ENCODE measurements at regions not wholly inside any gene's neighbourhood (a gene's known extent, or its start where the extent isn't known, plus 50 kb on each side); places are given as distances from the start of the nearest gene placed in this dataset.
"Not testable (repeated sequence)": the region's sequence is repeated elsewhere in the genome, so short reads cannot be mapped to it uniquely, and the experiment has no call there.

DNA sequence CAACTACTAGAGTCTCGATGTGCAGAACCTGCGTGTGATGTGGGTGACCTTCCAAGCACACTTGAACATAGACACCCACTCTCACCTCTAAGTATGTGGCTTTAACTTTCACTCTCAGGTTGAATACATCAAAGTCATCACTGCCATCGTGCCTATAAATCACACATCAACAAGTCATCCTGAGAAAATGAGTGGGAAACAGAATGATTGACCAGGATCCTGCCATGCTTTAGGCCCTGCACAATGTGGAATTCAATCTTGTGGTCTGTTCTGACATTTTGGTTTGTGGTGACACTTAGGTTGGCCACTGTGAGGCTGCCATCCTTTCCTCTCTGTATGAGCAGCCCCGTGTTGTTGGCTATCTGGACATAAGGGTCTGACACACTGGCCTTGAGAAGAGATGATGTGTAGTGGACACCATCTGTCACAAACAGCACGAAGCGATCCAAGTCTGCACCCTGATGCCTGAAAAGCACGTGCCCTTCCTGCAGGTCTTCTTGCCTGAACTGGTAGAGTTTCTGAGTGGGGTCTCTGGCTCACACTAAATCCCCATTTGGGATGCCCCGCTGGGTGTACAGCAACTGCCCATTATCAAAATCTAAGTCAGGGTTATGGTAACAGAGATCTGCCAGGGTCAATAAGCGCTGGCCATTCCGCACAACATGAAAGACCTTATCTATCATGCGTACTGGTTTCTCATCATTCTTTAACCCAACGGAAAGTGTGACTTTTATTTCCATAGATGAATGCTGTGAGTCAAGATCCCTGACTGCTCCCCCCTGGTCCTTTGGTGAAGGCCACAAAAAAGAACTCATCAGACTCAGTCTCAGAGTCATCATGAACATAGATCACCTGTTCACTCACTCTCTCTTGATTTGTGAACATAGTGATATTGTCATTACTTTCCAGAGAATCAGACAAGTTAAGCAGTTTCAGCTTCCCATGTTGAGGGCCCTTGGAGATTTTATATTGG, 116.6 kb downstream of the ESM1 start:
- no peak for DNase-seq (ENCODE audit: extremely low spot score)
- H3K36me3 ChIP-seq = no peaks in the 10 kb centered on the region
- peaks cover 0 to 4% (median 0%) of the 10 kb centered on the region in 4 donors for H3K4me1 ChIP-seq
- no peaks in the 10 kb centered on the region for H3K9me3 ChIP-seq
- WGBS = 84% methylated on average over 12 of the region's 12 CpGs
- no peak overlapping the region for H3K4me3 ChIP-seq
- TF ChIP-seq EP300 (IDR thresholded peaks at IDR 0.05) = no peak
- TF ChIP-seq POLR2A (IDR thresholded peaks at IDR 0.05; ENCODE audit: low read depth) = no peak
- TF ChIP-seq POLR2AphosphoS5 (IDR thresholded peaks at IDR 0.05) = no peak
- TF ChIP-seq, protein P1, sequence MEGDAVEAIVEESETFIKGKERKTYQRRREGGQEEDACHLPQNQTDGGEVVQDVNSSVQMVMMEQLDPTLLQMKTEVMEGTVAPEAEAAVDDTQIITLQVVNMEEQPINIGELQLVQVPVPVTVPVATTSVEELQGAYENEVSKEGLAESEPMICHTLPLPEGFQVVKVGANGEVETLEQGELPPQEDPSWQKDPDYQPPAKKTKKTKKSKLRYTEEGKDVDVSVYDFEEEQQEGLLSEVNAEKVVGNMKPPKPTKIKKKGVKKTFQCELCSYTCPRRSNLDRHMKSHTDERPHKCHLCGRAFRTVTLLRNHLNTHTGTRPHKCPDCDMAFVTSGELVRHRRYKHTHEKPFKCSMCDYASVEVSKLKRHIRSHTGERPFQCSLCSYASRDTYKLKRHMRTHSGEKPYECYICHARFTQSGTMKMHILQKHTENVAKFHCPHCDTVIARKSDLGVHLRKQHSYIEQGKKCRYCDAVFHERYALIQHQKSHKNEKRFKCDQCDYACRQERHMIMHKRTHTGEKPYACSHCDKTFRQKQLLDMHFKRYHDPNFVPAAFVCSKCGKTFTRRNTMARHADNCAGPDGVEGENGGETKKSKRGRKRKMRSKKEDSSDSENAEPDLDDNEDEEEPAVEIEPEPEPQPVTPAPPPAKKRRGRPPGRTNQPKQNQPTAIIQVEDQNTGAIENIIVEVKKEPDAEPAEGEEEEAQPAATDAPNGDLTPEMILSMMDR (IDR thresholded peaks at IDR 0.05) = no peak
- no peak overlapping the region for H3K27ac ChIP-seq (replicated peaks in 1 of 4)
- H3K27me3 ChIP-seq = peaks cover 0 to 3% (median 0%) of the 10 kb centered on the region in 4 donors
- intact Hi-C loops (cut with DNase I) = no loop called here

DNA sequence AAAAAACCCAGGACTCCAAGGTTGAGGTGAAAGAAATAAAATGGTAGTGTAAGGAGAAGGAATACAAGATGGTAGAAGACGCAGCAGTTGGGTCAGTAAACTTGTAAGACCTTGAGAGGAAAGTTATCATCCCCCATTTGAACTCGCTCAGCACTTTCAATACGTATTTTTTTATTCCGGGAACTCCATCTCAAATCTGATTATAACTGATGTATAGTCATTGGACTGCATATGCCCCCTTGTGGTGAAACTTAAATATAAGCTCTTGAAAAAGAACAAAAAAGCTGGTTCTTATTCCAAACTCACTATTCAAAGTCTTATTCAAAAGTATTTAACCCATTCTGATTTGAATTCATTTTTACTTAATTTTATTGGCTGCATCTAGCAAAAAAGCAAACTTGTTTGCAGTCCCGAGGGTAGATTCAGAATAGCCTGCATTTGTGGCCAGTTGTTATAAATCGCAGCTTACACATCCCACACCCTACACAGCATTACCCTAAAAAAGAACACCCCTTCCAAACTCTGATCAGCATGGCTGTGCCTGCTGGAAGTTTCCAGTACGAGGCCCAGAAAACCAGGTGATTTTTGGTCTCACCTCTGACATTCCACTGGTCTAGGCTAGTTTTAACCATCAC, 118.0 kb downstream of the ESM1 start:
- H3K4me3 ChIP-seq = peak overlapping the region; percentile 24 to 45 (median 28)
- no peaks in the 10 kb centered on the region for H3K36me3 ChIP-seq
- TF ChIP-seq, protein P1 (IDR thresholded peaks at IDR 0.05) = peak; percentile 58 to 68 (median 65)
- no peak for TF ChIP-seq POLR2A (IDR thresholded peaks at IDR 0.05; ENCODE audit: low read depth)
- 25% methylated on average over 7 of the region's 7 CpGs for WGBS
- DNase-seq (ENCODE audit: extremely low spot score) = no peak
- H3K27me3 ChIP-seq = peaks cover 0 to 3% (median 0%) of the 10 kb centered on the region in 4 donors
- no peaks in the 10 kb centered on the region for H3K9me3 ChIP-seq
- H3K4me1 ChIP-seq = peaks cover 0 to 6% (median under 1%) of the 10 kb centered on the region in 4 donors
- no peak overlapping the region for H3K27ac ChIP-seq (replicated peaks in 1 of 4)
- intact Hi-C loops (cut with DNase I) = loop anchor here (2.0 kb wide), 1 partner anchor 351 kb away; the partner anchor contains the start of gene SNX18

DNA sequence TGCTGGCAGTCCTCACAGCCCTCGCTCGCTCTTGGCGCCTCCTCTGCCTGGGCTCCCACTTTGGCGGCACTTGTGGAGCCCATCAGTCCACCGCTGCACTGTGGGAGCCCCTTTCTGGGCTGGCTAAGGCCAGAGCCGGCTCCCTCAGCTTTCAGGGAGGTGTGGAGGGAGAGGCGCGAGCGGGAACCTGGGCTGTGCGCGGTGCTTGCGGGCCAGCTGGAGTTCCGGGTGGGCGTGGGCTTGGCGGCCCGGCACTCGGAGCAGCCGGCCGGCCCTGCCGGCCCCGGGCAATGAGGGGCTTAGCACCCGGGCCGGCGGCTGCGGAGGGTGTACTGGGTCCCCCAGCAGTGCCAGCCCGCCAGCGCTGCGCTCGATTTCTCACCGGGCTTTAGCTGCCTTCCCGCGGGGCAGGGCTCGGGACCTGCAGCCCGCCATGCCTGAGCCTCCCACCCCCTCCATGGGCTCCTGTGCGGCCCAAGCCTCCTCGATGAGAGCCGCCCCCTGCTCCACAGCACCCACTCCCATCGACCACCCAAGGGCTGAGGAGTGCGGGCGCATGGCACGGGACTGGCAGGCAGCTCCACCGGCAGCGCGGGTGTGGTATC, 120.4 kb downstream of the ESM1 start:
- intact Hi-C loops (cut with DNase I); H3K9me3 ChIP-seq: not testable (repeated sequence)
- WGBS = 93% methylated on average over 6 of the region's 44 CpGs

DNA sequence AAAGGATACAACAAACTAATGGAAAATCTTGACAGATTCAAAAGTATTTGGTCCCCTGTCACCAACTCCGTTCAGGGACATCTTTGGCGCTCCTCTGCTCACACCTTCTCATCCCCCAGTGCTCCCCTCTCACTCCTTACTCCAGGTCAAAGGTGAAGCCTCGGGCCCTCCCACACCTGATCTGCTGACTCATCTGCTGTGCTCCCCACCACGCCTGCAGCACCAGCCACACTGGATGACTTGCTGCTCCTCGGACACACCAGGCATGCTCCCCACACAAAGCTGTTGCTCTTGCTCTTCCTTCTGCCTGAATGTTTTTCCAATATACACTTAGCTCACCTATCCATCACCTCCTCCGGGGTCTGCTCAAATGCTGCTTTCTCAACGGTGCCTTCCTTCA, 123.4 kb downstream of the ESM1 start:
- intact Hi-C loops (cut with DNase I) = no loop called here
- TF ChIP-seq EP300 (IDR thresholded peaks at IDR 0.05) (no peak), POLR2AphosphoS5 (IDR thresholded peaks at IDR 0.05) (no peak)
- no peak overlapping the region for H3K4me3 ChIP-seq
- no peaks in the 10 kb centered on the region for H3K27me3 ChIP-seq
- peak overlapping the region in 3 of 4 donors; percentile 20 to 66 (median 42) for H3K27ac ChIP-seq (replicated peaks in 1 of 4)
- peaks cover 0 to 20% (median 16%) of the 10 kb centered on the region in 4 donors for H3K4me1 ChIP-seq
- 74% methylated on average over 7 of the region's 7 CpGs for WGBS
- no peak for DNase-seq (ENCODE audit: extremely low spot score)
- H3K9me3 ChIP-seq = peaks cover 0 to 23% (median 14%) of the 10 kb centered on the region in 4 donors
- no peaks in the 10 kb centered on the region for H3K36me3 ChIP-seq

More for the DNA sequence above, 120.4 kb downstream of the ESM1 start:
- H3K4me1 ChIP-seq = peaks cover 0 to 22% (median 16%) of the 10 kb centered on the region in 4 donors
- not testable (repeated sequence) for H3K36me3 ChIP-seq; H3K27ac ChIP-seq (replicated peaks in 1 of 4); H3K4me3 ChIP-seq; DNase-seq (ENCODE audit: extremely low spot score); H3K27me3 ChIP-seq

DNA sequence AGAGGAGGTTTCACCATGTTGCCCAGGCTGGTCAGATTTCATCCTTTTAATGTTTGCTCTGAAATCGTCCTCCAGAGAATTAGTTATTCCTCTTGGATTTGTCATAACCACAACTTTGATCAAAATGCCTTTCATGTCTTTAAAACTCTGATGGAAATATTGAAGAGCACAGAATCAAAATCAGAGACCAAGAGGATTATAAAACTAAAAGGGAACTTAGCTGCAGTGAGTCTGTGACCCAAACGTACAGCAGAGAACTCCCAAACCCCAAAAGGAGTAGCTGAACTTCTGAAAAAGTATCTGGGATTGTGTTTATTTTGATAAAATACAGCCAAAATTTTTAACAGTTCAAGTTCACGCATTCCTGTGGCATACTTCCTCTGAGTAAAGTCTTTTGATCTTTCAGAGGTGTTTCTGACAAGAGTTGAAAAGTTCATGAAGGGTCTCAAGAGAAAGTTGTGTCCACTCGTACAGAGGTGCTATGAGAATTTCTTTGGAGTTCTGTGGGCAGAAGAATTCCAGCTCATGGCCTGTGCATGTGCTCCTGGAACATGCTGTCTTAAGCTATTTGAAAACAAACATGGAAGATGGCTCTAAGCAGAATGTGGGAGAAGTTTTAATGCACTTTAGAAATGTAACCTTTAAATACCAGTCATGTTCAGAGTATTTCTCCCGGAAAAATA, 124.0 kb downstream of the ESM1 start:
- intact Hi-C loops (cut with DNase I) = no loop called here
- Histone ChIP-seq H3K36me3 (no peaks in the 10 kb centered on the region), H3K27me3 (no peaks in the 10 kb centered on the region), H3K4me1 (peaks cover 0 to 20% (median 15%) of the 10 kb centered on the region in 4 donors), H3K27ac (replicated peaks in 1 of 4) (peak overlapping the region; percentile 13 to 66 (median 31)), H3K4me3 (no peak overlapping the region), H3K9me3 (peaks cover 0 to 27% (median 15%) of the 10 kb centered on the region in 4 donors)
- WGBS = 32% methylated on average over 5 of the region's 5 CpGs
- no peak for DNase-seq (ENCODE audit: extremely low spot score)
- TF ChIP-seq POLR2A (IDR thresholded peaks at IDR 0.05; ENCODE audit: low read depth) = no peak
- TF ChIP-seq, protein P1 (IDR thresholded peaks at IDR 0.05) = no peak
- peak in 1 of 2 donors; percentile 7 for TF ChIP-seq POLR2AphosphoS5 (IDR thresholded peaks at IDR 0.05)
- no peak for TF ChIP-seq EP300 (IDR thresholded peaks at IDR 0.05)

Data from esophagus muscularis mucosa (tissue), 4 donors.